OCI-LY7 (cell line): ENCODE measurements at regions not wholly inside any gene's neighbourhood (a gene's known extent, or its start where the extent isn't known, plus 50 kb on each side); places are given as distances from the start of the nearest gene placed in this dataset.

ENCODE experiments used
- BruUV-seq: library from RNA; stranded (reverse); fragments of 400-500 nt; replicated peaks from 2 replicates; lab custom pipeline; 2021; lab: Mats Ljungman, UMichigan
- CTCF ChIA-PET: fragments of 300-600 bp; sonication (Branson Sonifier 250); formaldehyde crosslinking; loops from one replicate; lab custom pipeline; 2022; ENCODE audit warnings: antibody characterized with exemption; ENCODE audit not compliant: unreplicated experiment; lab: Charles Lee
- POLR2A ChIA-PET: fragments of 300-600 bp; sonication (Branson Sonifier 250); formaldehyde crosslinking; loops from one replicate; lab custom pipeline; 2022; ENCODE audit warnings: antibody characterized with exemption; lab: Charles Lee
- DNase-seq: peaks from one replicate; pipeline ENCODE4 v3.0.0-alpha.2; 2015; ENCODE audit warnings: low spot score
- H2AFZ ChIP-seq: fragments of 200-600 bp; sonication (generic), shearing (Covaris generic); 2 replicates; pipeline ENCODE4 v1.6.1; 2014; ENCODE audit warnings: mild to moderate bottlenecking, antibody characterized with exemption, low read length, moderate library complexity
- H3K27ac ChIP-seq: fragments of 200-600 bp; sonication (generic); 2 replicates; pipeline ENCODE4 v1.5.1; 2014; ENCODE audit warnings: mixed run types, low read depth, mild to moderate bottlenecking, moderate library complexity, low read length, inconsistent platforms; ENCODE audit not compliant: poor library complexity, severe bottlenecking
- H3K36me3 ChIP-seq: fragments of 200-600 bp; sonication (generic); 2 replicates; pipeline ENCODE4 v1.6.1; 2014; ENCODE audit warnings: mild to moderate bottlenecking, antibody characterized with exemption, low read length, moderate library complexity, mixed read lengths; ENCODE audit not compliant: insufficient read depth
- H3K4me1 ChIP-seq: fragments of 200-600 bp; sonication (generic); 2 replicates; pipeline ENCODE4 v1.5.1; 2014; ENCODE audit warnings: mild to moderate bottlenecking, low read length; ENCODE audit not compliant: insufficient read depth, poor library complexity, severe bottlenecking
- H3K4me2 ChIP-seq: fragments of 200-600 bp; sonication (generic); 2 replicates; pipeline ENCODE4 v1.6.1; 2014; ENCODE audit warnings: mild to moderate bottlenecking, low read length
- H3K4me3 ChIP-seq: fragments of 200-600 bp; sonication (generic); 2 replicates; pipeline ENCODE4 v1.5.1; 2014; ENCODE audit warnings: mild to moderate bottlenecking, low read depth, low read length; ENCODE audit not compliant: poor library complexity, severe bottlenecking
- H3K79me2 ChIP-seq: fragments of 200-600 bp; sonication (generic); 2 replicates; pipeline ENCODE4 v1.6.1; 2016; ENCODE audit warnings: low read depth, mild to moderate bottlenecking, low read length, moderate library complexity, mixed read lengths; ENCODE audit not compliant: insufficient read depth
- H3K9me2 ChIP-seq: fragments of 200-600 bp; sonication (generic); 2 replicates; pipeline ENCODE4 v1.6.1; 2016; ENCODE audit warnings: mild to moderate bottlenecking, low read length, mixed read lengths; ENCODE audit not compliant: insufficient read depth
- H3K9me3 ChIP-seq: fragments of 200-600 bp; sonication (generic); 2 replicates; pipeline ENCODE4 v1.6.1; 2014; ENCODE audit warnings: mild to moderate bottlenecking, mixed run types, low read length, mixed read lengths
- H4K20me1 ChIP-seq: fragments of 200-600 bp; sonication (generic); 2 replicates; pipeline ENCODE4 v1.6.1; 2014; ENCODE audit warnings: mild to moderate bottlenecking, antibody characterized with exemption, low read length, moderate library complexity, mixed read lengths; ENCODE audit not compliant: insufficient read depth
- CTCF ChIP-seq: fragments of 200-600 bp; sonication (generic); conservative IDR thresholded peaks from 2 replicates; pipeline ENCODE4 v1.5.1; 2014; ENCODE audit warnings: mild to moderate bottlenecking, antibody characterized with exemption, low read length, moderate library complexity, mixed read lengths
- EZH2phosphoT487 ChIP-seq: fragments of 200-600 bp; sonication (generic); IDR thresholded peaks from 2 replicates; pipeline ENCODE4 v1.6.1; 2018; ENCODE audit warnings: low read depth, borderline replicate concordance, mild to moderate bottlenecking, mixed run types, antibody characterized with exemption, low read length, moderate library complexity, mixed read lengths
- intact Hi-C: fragments of 100-400 bp; cut with micrococcal nuclease; formaldehyde crosslinking; loops from one replicate; pipeline ENCODE4 v1.10.0; 2022; ENCODE audit not compliant: unreplicated experiment

GRCh38 chr3:14282706-14283075 lies 104.1 kb downstream of the LSM3 start:
- Histone ChIP-seq H3K9me3 (no peaks in the 10 kb centered on the region), H3K4me1 (peaks cover 19% of the 10 kb centered on the region), H3K4me3 (no peak overlapping the region), H2AFZ (no peak overlapping the region), H3K36me3 (no peaks in the 10 kb centered on the region), H3K79me2 (no peaks in the 10 kb centered on the region), H3K4me2 (no peak overlapping the region), H3K27ac (no peak overlapping the region), H4K20me1 (no peaks in the 10 kb centered on the region), H3K9me2 (no peaks in the 10 kb centered on the region)
- CTCF ChIA-PET, result no interaction called here
- BruUV-seq, result no TSS peak
- TF ChIP-seq EZH2phosphoT487, result no peak
- TF ChIP-seq CTCF, result no peak
- POLR2A ChIA-PET, result no interaction called here
- DNase-seq, result no peak
- intact Hi-C loops, result no loop called here

DNA sequence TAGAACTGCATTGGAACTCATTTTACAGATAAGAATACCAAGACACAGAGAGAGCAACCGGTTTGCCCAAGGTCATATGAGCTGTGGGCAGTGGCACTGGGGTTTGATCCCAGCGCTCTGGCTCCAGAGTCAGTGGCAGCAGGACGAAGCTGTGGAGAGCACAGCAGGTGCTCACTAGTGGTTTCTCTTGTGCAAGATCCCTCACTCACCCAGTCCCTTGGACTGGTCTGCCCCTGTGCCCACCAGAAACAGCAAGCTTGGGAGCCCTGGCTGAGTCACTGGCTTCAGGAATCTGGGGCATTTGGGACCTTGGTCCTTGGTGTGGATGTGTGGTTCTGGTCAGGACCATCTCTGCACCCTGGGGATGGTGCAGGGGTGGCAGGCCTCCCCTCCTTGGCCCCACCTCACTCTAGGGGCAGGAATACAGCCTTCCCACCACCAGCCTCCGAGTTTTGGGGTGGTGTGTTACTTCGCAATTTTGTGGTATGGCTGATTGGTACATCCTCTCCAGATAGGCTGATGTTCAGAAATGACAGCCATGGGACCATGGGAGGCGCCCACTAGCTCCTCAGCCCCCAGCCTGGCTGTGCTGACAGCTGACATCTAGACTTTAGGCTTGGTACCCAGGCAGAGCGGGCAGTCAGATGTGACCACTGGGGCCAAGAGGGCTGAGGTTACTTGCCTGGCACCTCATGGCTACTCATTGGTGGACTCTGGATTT lies 104.6 kb downstream of the LSM3 start:
- H3K27ac ChIP-seq, result no peak overlapping the region
- H3K79me2 ChIP-seq, result no peaks in the 10 kb centered on the region
- intact Hi-C loops, result no loop called here
- H3K36me3 ChIP-seq, result no peaks in the 10 kb centered on the region
- ChIA-PET POLR2A (no interaction called here), CTCF (no interaction called here)
- H2AFZ ChIP-seq, result no peak overlapping the region
- no peaks in the 10 kb centered on the region for H3K9me2 ChIP-seq
- TF ChIP-seq CTCF (no peak), EZH2phosphoT487 (no peak)
- peaks cover 17% of the 10 kb centered on the region for H3K4me1 ChIP-seq
- H3K9me3 ChIP-seq, result no peaks in the 10 kb centered on the region
- H3K4me3 ChIP-seq, result no peak overlapping the region
- DNase-seq, result no peak
- BruUV-seq, result no TSS peak
- no peak overlapping the region for H3K4me2 ChIP-seq
- no peaks in the 10 kb centered on the region for H4K20me1 ChIP-seq

DNA sequence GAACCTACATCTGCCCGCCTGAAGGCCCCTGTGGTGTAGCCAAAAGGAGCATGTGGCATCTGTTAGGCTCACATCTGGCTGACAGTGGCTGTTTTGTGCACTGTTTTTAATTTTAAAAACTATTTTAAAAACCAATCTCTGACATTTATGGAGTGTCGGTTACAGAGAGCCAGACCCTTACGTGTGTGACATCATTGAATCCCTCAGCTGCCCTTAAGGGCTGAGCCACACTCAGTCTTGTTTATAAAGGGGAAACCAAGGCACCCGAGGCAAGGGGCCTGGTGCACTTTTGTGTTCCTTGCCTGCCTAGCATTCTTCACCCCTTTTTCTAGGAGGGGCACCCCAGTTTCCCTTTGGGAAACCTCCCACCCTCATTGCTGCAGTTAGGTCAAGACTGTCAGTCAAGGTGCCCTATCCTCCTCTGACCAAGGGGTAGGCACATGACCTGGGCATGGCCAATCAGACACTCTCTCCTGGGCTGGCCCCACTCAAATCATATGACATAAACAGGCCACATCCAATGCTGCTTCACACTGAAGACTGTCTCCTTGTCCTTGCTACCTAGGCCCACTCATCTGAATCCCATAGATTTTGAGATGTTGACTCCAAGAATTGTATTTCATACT lies 105.3 kb downstream of the LSM3 start:
- no peaks in the 10 kb centered on the region for H3K36me3 ChIP-seq
- no peak overlapping the region for H3K4me2 ChIP-seq
- H2AFZ ChIP-seq, result no peak overlapping the region
- no peak overlapping the region for H3K4me3 ChIP-seq
- BruUV-seq, result no TSS peak
- no peak for DNase-seq
- intact Hi-C loops, result no loop called here
- no peaks in the 10 kb centered on the region for H3K9me2 ChIP-seq
- H3K79me2 ChIP-seq, result no peaks in the 10 kb centered on the region
- H3K9me3 ChIP-seq, result no peaks in the 10 kb centered on the region
- TF ChIP-seq CTCF, result no peak
- TF ChIP-seq EZH2phosphoT487, result no peak
- ChIA-PET POLR2A (no interaction called here), CTCF (no interaction called here)
- peaks cover 10% of the 10 kb centered on the region for H3K4me1 ChIP-seq
- H4K20me1 ChIP-seq, result no peaks in the 10 kb centered on the region
- H3K27ac ChIP-seq, result no peak overlapping the region
